Renal cortical epithelial cell (primary cell): ENCODE measurements at regions not wholly inside any gene's neighbourhood (a gene's known extent, or its start where the extent isn't known, plus 50 kb on each side); places are given as distances from the start of the nearest gene placed in this dataset.
"Not testable (repeated sequence)": the region's sequence is repeated elsewhere in the genome, so short reads cannot be mapped to it uniquely, and the experiment has no call there.

Source experiments
- DNase-seq: peaks from one replicate; pipeline ENCODE4 v3.0.0-alpha.2; 2011; ENCODE audit warnings: low read depth

DNA sequence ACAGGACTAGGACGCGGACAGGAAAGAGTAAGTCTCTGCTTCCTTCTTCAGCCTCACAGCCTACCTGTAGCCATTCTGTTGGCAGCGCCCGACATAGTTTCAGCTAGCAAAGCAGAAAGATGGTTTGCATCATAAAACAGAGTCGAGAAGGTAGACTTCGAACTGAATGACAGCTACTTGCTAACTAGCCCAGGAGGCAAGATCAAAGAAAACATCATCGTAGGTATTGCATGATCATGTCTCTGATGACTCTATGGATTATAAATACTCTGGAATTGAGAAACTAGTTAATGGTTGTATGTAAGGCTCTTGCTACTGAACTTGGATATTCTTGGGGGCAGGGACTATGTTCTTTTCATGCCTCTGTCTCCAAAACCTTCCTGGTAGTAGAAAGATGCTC is 333.1 kb upstream of the KLF3 start:
- DNase-seq, result no peak

DNA sequence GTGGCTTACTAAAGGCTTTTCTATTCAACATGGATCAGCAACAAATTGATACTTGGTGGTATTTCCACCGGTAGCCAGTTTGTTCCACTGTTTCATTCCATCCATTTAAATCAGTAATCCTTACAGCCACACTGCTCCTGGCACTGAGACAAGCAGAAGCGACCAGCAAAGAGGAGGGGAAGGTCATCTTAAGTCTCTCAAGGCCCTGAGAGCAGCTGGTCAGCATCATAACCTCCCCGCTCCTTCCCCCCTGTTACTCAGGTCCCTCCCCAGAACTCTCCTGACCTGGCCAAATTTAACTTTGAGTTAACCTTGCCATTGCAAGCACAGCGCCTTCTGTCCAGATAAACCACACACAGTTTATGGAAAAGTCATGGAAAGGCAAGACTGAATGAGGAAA is 331.3 kb upstream of the KLF3 start:
- no peak for DNase-seq

DNA sequence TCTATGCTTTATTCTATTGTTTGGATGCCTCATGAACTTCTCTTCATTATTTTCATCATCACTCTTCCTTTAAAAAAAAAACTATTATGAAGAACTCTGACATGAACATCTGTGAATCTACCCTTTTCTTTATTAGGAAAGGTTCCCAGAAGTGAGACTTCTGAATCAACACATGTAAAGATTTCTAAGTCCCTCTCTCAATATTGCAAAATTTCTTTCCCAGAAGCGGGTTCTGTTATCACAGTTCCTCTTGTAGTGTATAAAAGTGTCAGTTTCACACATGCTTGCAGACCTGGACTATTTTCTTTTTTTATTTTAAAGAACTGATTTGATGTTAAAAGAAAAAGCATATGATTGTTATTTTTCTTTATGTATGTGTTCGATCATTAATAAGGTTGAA is 330.8 kb upstream of the KLF3 start:
- no peak for DNase-seq

DNA sequence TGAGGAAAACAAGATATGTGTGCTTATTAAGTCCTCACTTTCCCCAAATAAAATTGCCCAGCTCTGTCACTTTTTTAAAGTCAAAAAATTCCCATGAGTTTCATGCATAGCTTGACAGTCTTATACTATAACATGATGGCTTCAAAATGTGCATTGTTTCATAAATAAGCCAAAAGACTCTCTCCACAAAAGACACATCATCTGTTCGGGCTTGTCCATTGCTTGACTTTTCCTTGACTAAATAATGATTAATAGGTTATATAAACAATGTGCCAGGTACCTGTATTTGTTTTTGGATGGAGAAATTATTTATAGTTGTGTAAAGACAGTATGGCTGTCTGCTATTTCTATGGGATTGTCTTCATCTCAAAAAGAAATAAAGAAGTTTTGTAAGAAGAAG is 329.2 kb upstream of the KLF3 start:
- no peak for DNase-seq

DNA sequence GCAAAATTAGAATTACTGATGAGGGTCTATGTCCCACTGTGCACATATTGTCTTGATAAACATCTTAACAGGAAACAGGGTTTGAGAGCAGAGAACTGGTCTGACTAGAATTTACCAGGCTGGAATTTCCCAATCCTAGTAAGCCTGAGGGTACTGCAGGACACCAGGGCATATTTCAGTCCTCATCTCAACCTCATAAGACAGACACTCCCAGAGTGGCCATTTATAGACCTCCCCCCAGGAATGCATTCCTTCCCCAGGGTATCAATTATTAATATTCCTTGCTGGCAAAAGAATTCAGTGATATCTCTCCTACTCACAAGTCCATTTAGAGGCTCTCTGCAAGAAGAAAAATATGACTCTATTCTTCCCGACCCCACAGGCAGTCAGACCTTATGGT is 325.1 kb upstream of the KLF3 start:
- DNase-seq, result not testable (repeated sequence)

DNA sequence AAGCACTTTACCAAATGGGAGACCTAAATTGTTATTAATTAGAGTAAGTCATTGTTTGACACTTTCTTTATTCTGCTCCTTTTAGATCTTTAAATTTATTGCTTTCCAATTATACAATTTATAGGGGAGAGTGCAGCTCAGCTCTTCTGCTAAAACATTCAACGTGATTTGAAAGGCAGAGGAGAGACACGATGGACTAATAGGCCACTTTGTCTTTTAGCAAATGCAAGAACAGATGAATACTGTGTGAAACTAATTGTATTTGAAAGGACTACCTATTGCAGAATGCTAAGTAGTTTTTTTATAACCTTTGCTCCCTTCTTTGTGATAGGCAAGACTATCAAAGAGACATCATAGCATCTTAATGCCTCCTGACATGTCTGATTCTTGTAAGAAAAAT is 320.4 kb upstream of the KLF3 start:
- DNase-seq, result no peak

DNA sequence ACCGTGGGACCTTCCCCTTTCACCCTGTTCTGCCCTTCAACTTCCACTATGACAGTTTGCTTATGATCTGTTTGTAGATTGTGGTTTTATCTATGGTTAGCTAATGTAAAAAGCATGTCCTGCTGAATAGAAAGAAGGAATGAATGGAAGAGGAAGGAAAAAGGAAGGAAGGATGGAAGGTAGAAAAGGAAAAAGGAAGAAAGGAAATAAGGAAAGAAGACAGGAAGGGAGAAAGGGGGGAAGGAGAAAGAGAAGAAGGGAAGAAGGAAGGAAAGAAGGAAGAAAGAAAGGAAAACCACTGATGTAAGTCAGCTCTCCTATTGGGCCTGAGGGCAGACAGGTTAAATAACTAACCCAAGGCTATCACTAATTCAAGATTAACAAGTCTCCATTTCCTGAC is 319.1 kb upstream of the KLF3 start:
- DNase-seq, result no peak

DNA sequence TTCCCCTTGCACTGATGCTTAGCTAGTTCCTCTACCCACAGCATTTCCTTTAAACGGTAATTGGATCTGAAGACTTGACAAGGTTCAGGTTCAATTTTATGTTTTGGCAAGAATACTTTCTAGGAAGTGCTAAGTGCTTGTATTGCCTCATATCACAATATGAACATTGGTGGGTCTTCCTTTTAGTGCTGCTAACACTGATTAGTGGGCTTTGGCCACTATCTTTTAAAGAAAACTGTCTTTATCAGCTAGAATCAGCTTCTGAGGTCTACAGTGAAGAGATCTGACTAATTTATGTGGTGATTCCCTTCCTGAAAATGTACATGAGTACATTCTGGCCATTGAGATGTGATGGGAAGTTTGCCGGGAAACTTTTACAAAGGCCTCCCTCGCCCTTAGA is 316.7 kb upstream of the KLF3 start:
- DNase-seq, result no peak

DNA sequence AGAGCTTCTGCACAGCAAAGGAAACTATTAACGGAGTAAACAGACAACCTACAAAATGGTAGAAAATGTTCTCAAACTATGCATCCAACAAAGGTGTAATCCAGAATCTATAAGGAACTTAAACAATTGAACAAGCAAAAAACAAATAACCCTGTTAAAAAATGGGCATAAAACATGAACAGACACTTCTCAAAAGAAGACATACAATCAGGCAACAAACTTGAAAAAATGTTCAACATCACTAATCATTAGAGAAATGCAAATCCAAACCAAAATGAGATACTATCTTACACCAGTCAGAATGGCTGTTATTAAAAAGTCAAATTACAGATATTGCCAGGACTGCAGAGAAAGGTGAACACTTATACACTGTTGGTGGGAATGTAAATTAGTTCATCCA is 309.6 kb upstream of the KLF3 start:
- DNase-seq, result no peak

DNA sequence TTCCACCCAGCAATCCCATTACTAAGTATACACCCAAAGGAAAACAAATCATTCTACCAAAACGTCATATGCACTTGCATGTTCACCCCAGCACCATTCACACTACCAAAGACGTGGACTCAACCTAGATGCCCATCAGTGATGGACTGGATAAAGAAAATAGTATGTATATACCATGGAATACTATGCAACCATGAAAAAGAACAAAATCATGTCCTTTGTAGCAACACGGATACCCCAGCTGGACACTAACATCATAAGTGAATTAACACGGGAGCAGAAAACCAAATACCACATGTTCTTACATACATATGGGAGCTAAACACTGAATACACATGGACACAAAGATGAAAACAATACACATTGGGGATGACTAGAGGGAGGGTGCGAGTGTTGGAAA is 309.1 kb upstream of the KLF3 start:
- DNase-seq, result no peak

DNA sequence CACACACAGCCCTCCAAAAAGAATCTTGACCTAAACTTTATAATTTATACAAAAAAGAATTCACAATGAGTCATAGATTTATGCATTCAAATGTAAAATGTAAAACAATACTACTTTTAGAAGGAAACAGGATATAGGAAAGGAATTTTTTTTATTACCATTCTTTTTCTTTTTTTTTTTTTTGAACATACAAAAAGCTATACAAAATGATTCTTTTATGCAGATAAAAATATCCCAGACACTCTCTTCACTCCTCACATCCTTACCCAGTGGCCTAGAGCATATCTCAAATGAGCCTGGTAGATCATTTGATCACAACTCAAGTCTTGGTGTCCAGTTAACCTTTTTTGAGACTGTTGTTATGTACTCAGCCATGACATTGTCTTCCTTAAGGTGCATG is 307.3 kb upstream of the KLF3 start:
- no peak for DNase-seq

DNA sequence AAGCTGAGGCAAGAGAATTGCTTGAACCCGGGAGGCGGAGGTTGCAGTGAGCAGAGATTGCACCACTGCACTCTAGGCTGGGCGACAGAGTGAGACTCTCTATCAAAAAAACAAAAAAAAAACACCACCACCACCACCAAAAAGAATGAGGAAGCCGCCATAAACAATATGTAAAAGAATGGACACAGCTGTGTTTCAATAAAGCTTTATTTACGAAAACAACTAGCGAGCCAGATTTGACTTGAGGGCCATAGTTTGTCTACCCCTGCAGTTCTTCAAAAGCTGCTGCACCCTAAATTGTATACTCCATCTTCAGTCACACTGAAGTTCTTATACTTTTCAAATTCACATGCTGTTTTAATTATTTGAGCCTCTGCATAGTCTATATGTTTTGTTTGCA is 306.5 kb upstream of the KLF3 start:
- no peak for DNase-seq

DNA sequence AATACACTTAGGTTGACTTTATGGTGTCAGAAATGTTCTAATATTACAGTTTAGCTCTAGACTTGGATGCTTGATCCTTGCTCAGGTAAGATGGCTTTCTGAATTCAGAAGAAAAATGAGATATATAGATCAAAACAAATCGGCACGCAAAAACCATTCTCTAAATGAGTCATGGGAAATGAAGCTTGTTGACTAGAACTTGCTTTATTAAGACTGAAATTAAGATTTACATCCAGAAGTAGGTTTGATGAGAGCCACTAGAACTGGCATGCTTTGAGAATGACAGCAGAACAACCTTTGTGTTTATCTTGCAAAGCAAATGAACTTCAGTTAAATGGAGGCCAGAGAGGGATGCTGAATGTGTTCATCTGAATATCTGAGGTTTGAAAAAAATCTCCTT is 304.9 kb upstream of the KLF3 start:
- no peak for DNase-seq

DNA sequence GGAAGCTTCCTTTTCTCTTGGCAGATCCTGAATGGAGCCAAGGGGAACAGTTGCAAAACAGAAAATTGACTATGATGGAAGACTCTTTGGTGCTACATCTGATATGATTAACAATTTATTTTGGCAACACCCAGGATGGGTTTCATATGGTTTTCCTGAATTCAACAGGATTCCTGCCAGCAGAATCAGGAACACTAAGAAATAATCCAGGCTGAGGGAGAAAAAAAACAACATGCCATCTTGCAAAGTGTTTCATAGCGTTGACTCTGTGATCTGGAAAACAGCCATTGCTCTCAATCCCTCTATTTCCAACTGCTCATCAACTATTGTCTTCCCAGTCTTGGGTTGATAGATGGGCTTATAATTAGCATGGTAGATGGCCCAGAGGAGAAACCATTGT is 303.8 kb upstream of the KLF3 start:
- no peak for DNase-seq

DNA sequence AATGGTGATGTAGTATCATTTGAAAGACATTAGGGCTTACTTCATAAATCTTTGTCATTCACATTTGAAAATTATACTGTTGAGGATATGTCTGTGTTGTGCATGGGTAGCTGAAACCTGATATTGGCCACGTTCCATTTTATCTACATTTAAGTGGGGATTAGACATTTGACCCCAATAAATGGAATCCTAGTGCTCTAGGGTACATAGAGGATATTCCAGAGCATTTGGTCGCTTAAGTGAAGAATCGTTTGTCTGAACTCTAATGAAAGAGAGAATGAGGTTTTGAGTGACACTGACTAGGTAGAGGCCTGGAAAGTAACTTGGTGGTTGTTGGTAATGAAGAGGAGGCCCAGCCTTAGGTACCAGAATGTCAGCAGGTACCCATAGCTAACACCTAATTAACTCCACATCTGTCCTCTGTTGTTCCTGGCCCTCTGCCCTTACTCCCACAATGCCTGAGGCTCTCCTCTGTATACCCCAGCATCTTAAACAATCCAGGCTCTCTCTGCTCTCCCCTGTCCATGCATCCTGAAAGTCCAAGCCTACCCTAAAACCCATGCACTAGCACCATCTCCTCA is 299.5 kb upstream of the KLF3 start:
- no peak for DNase-seq

DNA sequence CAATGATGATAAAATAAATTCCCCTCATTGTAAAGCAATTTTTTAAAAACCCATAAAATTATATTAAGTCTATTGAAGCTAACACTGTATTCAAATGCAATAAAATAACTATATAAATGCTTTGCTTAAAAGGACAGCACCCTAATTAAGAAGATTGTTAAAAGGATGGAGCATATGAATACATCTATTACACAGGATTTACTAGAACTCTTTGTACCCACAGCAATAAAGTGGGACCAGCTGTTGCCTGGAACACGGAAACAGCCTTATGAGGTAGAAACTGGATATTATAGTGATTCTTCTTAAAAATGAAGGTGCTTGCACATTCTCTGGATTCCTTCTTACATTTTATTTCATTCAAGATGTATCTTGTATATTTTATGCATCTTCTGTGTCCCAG is 298.7 kb upstream of the KLF3 start:
- no peak for DNase-seq

DNA sequence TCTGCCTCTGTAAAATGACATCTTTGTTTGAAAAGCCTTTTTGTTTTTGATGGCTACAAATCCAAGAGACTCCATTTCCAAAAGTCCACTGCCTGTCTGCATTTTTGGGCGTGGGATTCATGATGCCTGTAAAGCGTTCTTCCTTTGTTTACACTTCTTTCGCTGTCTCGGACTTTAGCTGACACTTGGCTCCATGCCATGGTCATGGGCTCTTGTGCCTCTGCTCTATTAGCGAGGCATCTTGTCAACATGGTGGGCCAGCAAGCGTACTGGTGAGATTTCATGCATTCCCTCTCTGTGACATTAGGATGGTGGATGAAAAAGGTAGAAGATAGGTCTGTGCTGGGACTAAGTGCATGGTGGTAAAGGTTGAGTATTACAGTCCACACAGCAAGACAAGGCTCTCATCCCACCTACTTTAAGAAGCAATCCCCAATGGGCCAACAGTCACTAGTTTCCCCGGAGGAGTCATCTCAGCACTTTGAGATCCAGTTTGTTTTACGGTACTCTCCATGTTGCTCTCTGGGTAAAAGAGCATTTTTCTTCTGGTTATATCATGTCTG is 298.2 kb upstream of the KLF3 start:
- DNase-seq, result no peak

DNA sequence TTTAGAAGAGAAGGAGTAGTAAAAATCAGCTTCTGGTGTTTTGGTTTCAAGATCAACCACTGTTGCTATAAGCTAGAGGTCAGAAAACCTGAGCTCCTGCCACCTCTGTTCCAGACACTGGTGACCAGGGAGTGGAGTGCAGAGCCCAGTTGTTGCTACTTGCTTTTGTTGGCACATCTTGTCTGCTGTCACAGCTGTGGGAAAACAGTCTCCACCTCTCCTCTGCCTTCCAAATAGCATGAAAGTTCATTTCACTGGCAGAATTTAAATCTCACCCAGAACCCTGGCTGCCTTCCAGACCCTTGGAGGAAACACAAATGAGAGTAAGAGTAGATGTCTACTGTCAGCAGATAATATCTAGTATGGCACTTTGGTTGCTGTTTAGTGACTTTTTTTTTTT is 297.5 kb upstream of the KLF3 start:
- peak; percentile 69 for DNase-seq

DNA sequence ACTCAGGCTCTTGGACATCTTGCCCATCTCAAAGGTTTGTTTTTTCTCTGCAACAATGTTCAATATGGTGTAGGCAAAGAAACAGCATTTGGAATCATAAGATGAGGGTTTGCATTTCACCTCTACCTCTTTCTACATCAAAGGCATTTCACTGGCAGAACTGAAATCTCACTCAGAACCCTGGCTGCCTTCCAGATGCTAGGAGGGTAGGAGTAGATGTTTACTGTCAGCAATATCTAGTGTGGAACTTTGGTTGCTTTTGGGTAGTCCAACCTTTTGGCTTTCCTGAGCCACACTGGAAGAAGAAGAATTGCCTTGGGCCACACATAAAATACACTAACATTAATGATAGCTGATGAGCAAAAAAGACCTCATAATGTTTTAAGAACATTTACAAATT is 297.0 kb upstream of the KLF3 start:
- DNase-seq, result no peak

DNA sequence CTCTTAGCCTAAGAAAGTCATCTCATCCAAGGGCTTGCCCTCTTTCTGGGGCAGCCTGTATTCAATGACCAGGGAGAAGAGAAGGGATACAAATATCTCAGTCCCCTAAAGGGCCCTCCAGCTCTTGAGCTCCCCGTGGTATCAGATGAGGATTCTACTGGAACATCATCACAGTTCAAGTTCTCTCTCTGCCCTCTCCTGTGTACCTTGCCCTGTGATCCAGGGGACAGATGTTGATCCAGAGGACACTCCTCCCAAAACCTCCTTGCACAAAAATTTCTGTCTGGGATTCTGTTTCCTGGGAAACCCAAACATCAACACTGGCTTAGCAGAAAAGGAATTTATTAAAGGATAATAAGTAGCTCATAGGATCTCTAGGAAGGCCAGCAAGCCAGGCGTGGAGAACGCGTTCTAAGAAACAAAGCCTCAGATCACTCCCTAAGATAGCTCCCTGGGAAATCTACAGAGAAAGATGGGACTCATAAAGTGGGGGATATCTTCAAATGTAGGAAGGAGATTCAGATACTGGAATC is 296.3 kb upstream of the KLF3 start:
- peak; percentile 76 for DNase-seq

DNA sequence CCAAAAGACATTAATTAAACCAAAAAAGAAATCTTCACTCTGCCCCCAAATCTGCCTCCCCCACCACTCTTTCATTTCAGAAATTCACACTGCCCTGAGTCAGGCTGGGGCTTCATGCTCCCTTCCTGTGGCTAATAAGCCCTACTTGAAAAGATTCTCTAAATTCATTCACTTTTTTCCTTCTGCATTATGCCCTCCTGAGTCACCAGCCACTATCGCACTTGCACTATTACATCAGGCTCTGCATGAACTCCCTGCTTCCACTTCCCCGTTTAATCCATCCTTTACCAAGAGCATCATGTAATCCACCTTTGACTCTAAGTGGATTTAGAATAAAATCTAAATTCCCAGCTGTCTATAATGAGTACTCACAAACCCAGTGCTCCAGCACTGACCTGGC is 295.4 kb upstream of the KLF3 start:
- peak; percentile 85 for DNase-seq

DNA sequence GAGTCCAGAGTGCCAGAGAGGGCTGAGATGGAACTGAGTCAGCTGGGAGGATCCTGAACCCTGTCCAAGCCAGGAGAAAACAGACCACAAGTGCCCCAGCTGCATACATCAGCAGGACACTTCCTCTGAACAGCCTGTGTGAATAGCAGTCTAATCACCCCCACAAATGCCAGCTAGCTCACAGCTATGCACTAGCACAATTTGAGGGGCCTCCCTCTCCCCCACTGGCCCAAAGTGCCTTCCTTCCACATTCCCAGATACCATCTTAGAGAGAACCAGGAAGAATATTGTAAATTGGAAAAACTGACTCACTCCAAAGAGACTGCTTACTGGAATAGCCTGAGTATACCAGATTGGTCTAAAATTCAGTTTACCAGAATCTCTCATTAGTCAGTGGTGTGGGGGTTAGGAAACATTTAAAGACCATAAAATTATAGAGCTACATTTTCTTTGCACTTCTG is 292.6 kb upstream of the KLF3 start:
- DNase-seq, result peak; percentile 87

DNA sequence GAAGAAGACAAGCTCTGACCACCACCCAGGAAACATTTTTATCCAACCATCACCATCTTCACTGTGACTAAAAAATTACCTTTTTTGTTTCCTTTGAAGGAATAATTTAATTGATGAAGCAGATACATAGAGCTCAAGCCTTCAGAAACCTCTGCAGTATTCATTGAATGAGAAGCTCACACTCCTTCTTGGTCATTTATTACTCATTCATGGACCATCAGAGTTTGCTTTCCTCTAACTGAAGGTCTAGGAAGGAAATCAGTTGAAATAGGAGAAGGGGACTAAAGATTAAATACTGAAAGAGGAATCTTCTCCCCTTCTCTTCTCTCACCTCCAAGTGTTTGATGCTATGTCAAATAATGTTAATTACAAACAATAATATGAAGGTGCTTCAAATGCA is 290.6 kb upstream of the KLF3 start:
- no peak for DNase-seq

DNA sequence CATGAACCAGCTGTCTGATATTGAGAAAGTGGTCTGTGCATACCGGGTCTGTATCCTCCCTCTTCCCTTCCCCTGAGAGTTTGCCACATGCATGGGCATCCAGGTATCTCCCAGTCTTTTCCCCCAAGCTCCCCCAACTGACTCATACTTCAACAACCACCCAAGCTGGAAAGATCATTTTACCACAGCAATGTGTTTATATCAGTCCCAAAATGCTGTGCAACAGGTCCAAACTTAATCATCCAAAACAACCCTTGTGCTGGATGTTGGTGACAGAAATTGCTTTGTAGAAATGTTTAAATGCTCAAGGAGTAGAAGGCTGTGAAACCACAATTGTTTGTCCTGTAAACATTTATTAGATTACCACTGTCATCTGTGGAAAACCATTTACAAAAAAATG is 286.8 kb upstream of the KLF3 start:
- peak; percentile 82 for DNase-seq
